Fibroblast of skin of back (primary cell): ENCODE measurements at regions not wholly inside any gene's neighbourhood (a gene's known extent, or its start where the extent isn't known, plus 50 kb on each side); places are given as distances from the start of the nearest gene placed in this dataset.

Experiments used
- DNase-seq: peaks from one replicate; pipeline ENCODE4 v3.0.0-alpha.2; 2013

DNA sequence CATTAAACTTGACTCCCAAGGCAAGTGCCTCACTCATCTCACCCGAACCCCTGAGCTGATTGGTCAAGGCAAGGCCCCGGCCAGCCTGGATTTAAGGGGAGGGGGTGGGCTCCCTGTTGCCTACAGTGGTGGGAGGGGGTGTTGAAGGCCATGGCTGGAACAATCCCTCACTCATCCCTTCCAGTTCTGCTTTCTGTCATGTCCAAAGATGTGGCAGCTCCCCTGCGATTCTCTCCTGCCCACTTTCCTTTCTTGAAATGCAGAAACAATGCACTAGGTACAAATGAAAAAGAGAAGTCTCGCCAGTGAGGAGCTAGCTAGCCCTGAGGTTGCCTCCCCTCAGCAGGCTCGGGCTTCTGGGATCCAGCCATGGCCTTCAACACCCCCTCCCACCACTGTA, 240.9 kb downstream of the SYK start:
- no peak for DNase-seq

GRCh38 chr9:91043056-91043810, 241.6 kb downstream of the SYK start:
- no peak for DNase-seq

DNA sequence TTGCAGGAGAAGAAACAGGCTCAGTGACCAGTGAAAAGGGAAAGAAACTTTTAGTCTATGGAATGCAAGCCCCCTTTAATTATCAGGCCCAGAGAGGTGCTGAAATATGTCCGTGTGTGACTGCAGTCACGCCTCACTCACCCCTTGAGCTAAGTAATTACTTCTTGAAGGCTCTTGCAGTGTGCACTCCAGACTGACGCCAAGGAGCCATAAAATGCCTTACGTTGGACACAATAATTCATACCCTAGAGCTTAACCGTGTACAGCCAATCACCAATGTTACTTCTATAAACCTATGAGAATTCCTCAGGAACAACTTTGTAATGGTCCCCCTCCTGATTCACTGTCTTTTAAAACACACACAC, 242.2 kb downstream of the SYK start:
- DNase-seq, result no peak

DNA sequence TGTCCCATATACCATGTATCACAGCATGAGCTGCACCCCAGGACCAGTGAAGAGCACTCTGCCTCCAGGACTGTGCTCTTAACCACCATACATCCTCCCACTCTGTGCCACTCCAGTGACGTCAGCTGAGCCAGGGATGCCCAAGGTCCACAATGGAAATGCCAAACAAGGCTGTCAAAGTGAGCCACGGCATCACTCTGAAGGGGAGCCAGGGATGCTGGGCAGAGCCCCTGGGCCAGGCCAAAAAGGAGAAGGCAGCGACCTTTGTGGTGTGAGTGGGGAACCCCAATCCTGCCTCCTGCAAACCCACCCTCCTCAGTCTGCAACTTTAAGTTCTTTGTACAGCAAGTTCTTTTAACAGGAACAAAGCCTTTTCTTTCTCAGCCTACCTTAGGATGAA, 242.7 kb downstream of the SYK start:
- no peak for DNase-seq

- DNase-seq, result no peak
Measured at GRCh38 chr9:91045041-91045440, 243.4 kb downstream of the SYK start.

DNA sequence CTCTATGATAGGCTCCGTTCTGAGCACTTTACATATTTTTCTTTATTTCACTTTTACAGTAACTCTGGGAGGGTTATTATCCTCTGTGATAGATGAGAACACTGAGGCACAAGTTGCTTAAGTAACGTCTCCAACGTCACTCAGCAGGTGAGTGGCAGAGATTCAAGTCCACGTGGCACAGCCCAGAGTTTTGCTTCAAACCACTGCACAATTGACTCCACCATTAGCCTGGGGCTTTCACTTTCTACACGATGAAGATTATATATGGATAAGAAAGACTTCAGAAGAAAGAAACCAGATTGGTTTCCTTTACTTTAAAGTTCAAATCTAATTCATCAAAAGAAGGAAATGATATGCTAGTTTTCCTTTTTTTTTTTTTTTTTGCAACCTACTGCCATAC, 245.9 kb downstream of the SYK start:
- no peak for DNase-seq

DNA sequence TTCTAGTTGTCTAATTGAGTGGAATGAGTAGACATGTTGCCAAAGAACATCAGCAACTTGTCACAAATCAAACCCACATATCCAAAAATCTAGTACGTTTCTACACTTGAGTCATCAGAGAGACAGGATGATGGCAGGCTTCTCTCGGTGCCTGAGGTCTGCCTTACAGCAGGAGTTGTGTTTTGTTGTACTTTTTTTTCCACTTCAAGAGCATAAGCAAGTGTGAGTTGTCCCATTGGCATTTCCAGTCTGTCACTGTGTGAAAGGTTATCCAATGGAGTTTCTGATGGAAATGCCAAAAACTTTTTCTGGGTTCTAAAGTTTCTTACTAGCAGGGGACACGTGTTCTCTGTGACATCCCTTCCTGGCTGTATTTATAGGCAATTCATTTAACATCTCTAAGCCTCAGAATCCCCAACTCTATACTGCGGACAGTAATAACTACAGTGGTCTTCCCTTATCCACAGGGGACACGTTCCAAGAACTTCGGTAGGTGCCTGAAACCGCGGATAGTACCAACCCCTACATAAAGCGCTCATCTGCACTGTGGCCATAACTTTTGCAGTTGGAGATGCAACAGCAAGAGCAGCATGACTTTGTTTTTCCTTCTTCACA, 246.5 kb downstream of the SYK start:
- DNase-seq, result peak; percentile 91

DNA sequence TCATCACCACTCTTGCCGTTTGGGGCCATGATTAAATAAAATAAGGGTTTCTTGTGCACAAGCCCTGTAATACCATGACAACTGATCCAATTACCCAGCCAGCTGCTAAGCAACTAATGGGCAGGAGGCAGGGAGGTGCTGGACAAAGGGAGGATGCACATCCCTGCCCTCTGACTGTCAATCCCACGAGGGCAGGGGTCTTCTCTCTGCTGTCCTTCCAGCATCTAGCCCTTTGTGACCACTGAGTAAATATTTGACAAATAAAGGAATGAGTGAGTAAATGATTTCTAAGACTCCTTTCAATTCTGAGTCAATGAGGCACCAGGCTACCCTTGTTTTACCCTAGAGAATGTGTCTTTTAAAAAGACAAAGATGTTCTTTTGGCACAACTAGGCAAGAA, 247.1 kb downstream of the SYK start:
- DNase-seq, result no peak

DNA sequence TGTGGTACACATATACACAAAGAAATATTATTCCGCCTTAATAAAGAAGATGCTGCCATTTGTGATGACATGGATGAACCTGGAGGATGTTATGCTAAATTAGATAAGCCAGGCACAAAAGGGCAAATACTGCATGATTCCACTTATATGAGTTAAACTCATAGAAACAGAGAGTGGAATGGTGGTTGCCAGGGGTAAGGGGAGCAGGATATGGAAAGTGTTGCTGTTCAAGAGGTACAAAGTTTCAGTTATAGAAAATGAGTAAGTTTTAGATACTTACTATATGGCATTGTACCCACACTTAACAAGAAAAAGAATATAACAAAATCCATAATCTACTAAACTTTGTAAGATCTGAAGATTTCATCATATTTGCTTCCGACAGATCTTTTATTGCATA, 252.2 kb downstream of the SYK start:
- DNase-seq, result no peak

DNA sequence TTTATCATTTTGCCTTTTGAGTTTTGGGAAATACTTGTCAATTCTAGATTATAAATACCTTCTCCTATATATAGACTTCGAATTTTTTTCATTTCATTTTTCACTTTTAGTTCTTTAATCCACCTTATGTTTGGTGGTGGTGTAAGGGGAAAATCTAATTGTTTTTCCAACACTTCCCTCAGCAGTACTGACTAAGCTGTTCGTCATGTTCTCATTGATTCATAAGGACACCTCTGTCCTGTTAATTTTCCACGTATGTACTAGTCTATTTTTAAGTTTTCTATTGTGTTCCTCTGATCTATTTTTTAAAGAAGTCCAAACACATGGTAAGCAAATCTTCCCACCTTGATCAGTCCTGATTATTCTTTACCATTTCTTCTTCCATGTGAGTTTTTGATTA, 254.2 kb downstream of the SYK start:
- DNase-seq, result no peak

GRCh38 chr9:91056486-91056885, 254.9 kb downstream of the SYK start:
- DNase-seq, result no peak

- DNase-seq, result peak; percentile 35
Measured at GRCh38 chr9:91056917-91057316, 255.3 kb downstream of the SYK start.

DNA sequence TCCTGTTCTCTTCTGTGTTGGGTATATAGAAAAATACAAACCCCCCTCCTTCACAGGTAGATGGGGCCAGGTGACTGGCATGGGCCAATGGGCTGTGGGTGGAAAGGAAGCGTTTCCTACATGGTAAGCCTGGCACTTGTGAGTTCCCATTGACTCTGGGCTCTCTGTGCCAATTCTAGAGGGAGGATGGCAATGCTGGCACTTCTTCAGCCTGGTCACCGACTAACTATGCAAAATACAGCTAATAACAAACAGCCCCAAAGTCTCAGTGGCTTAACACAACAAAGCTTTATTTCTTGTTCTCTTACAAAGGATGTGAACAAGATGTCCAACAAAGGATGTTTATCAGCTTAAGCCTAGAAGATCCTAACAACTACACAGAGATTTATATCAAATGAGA, 258.1 kb downstream of the SYK start:
- peak; percentile 16 for DNase-seq

GRCh38 chr9:91060520-91061343, 259.1 kb downstream of the SYK start:
- DNase-seq, result peak; percentile 95

GRCh38 chr9:91061506-91061905, 259.9 kb downstream of the SYK start:
- DNase-seq, result no peak

DNA sequence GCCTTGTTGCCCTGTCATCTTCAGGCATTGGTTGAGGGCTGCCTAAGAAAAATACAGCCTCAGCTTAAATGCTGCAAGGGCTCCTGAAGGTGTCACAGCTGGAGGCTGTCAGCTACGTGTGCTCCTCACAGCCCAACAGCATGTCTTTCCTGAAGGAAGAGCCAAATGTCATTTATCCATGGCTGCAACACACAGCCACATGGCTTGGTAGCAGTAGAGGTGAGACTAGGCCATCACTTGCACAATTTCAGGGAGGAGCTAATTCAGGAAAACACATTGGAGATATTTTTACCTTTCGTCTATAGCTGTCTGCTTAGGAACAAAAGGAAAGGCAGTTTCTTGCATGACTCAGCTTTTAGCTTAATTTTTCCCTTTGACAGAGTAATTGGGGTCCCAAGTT, 260.7 kb downstream of the SYK start:
- DNase-seq, result no peak

DNA sequence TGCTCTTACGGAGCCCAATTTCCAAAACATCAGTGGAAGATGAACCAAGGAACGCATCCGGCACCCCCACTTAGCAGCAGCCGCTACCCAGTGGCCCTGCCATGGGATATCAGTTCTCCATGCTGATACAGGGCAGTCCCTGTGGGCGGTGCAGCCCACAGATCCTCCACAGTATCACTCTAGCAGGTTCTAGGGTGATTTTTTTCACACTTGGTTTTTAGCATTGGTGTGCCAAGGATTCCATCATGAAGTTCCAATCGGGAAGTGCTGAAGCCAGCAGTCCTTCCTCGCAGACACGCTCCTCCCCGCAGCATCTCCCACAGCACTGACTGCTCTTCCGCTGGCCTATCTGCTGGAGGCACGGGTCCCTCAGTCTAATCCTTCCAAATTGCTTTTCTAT, 261.9 kb downstream of the SYK start:
- no peak for DNase-seq

DNA sequence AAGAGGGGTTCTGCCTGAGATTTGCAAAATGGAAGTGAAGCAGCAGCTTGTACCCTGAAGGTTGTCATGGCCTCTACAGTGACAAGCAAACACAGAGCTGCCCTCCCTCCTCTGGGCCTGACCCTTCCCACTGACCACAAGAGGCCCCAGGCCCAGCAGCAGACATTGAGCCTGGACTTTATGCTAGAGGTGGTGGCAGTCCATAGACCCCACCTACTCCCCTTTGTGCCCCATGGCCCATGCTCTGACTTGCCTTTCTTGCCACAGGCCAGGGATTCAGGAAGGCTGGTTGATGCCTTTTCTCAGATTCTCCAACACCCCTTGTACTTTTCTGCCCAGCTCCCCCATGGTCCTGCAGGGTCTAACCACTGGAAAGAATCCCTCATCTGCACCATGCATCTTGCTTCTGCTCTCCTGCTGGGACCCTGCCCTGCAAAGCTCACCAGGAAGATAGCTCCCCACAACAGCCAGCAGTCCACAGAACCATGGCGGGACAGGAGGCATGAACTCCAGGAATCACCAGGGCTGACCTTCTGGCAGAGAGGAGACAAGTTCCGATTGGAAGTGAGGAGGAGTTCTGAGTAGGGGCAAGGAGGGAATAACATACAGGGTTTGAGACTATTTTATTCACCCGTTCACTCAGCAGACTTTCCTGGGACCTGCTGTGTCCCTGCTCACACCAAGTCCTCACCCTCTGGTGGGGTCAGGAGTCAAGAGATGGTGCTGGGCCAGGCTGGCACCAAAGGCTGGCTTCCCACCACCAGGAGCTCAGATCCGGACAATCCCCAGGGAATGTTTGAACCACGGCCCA, 263.8 kb downstream of the SYK start:
- DNase-seq, result no peak

GRCh38 chr9:91066042-91066415, 264.4 kb downstream of the SYK start:
- no peak for DNase-seq

- no peak for DNase-seq
Measured at GRCh38 chr9:91066856-91067255, 265.2 kb downstream of the SYK start.

- DNase-seq, result no peak
Measured at GRCh38 chr9:91067306-91067860, 265.8 kb downstream of the SYK start.

- peak; percentile 92 for DNase-seq
Measured at GRCh38 chr9:91071184-91071990, 269.8 kb downstream of the SYK start.
